K562 (cell line): ENCODE measurements at regions not wholly inside any gene's neighbourhood (a gene's known extent, or its start where the extent isn't known, plus 50 kb on each side); places are given as distances from the start of the nearest gene placed in this dataset.

ENCODE experiments used
- BCOR ChIP-seq: fragments of 450-650 bp; IDR thresholded peaks from 2 replicates; pipeline ENCODE4 v1.6.1; 2016
- C11orf30 ChIP-seq: fragments of 450-650 bp; IDR thresholded peaks from 2 replicates; pipeline ENCODE4 v1.6.1; 2016; ENCODE audit warnings: low read depth, mild to moderate bottlenecking
- MEF2A ChIP-seq: IDR thresholded peaks from 2 replicates; pipeline ENCODE4 v1.6.1; 2011; ENCODE audit warnings: low read depth, mild to moderate bottlenecking, low read length, moderate library complexity; ENCODE audit not compliant: control insufficient read depth
- NCOA2 ChIP-seq, 2 experiments: fragments of 450-650 bp; IDR thresholded peaks; 2 replicates each; pipeline ENCODE4 v1.6.1; 2018; ENCODE audit warnings: mild to moderate bottlenecking in 2 of 2, moderate library complexity in 1 of 2; ENCODE audit not compliant: partially characterized antibody in 2 of 2
- NFE2 ChIP-seq: IDR thresholded peaks from 2 replicates; pipeline ENCODE4 v1.6.1; 2014; ENCODE audit warnings: antibody characterized with exemption, low read depth
- NR2C1 ChIP-seq, 2 experiments: fragments of 450-650 bp; IDR thresholded peaks; 2 replicates each; pipeline ENCODE4 v1.6.1; 2017; ENCODE audit warnings: mild to moderate bottlenecking in 2 of 2, antibody characterized with exemption in 1 of 2, inconsistent platforms in 1 of 2, missing compliant biosample characterization in 1 of 2, missing genetic modification characterization in 1 of 2
- PHB ChIP-seq: fragments of 250-450 bp; sonication (Bioruptor Pico); IDR thresholded peaks from 2 replicates; pipeline ENCODE4 v1.5.0; 2021
- SMARCB1 ChIP-seq: IDR thresholded peaks from 2 replicates; pipeline ENCODE4 v1.6.1; 2011; ENCODE audit warnings: improper control_type of control experiment, low read depth; ENCODE audit not compliant: insufficient read length
- ZNF274 ChIP-seq: IDR thresholded peaks from 2 replicates; pipeline ENCODE4 v1.6.1; 2011; ENCODE audit warnings: low read depth, mild to moderate bottlenecking, low read length, moderate library complexity, borderline replicate concordance
- ZNF316 ChIP-seq: fragments of 450-650 bp; IDR thresholded peaks from 2 replicates; pipeline ENCODE4 v1.6.1; 2016
- TF ChIP-seq, protein P1 (sequence below): sonication (generic); formaldehyde crosslinking; IDR thresholded peaks from 2 replicates; pipeline ENCODE4 v1.8.1; 2023; ENCODE audit warnings: mild to moderate bottlenecking, missing genetic modification reagents
- TF ChIP-seq, protein P2 (sequence below): fragments of 250-450 bp; sonication (Bioruptor Pico); IDR thresholded peaks from 2 replicates; pipeline ENCODE4 v1.8.0; 2021; ENCODE audit warnings: borderline replicate concordance, mild to moderate bottlenecking, moderate library complexity; ENCODE audit not compliant: poor library complexity, severe bottlenecking
- TF ChIP-seq, protein P3 (sequence below): fragments of 450-650 bp; IDR thresholded peaks from 2 replicates; pipeline ENCODE4 v1.6.1; 2016; ENCODE audit warnings: low read depth
- TF ChIP-seq, protein P4 (sequence below): fragments of 250-450 bp; sonication (Bioruptor Pico); IDR thresholded peaks from 2 replicates; pipeline ENCODE4 v1.8.0; 2022; ENCODE audit warnings: moderate library complexity, mild to moderate bottlenecking, inconsistent platforms

DNA sequence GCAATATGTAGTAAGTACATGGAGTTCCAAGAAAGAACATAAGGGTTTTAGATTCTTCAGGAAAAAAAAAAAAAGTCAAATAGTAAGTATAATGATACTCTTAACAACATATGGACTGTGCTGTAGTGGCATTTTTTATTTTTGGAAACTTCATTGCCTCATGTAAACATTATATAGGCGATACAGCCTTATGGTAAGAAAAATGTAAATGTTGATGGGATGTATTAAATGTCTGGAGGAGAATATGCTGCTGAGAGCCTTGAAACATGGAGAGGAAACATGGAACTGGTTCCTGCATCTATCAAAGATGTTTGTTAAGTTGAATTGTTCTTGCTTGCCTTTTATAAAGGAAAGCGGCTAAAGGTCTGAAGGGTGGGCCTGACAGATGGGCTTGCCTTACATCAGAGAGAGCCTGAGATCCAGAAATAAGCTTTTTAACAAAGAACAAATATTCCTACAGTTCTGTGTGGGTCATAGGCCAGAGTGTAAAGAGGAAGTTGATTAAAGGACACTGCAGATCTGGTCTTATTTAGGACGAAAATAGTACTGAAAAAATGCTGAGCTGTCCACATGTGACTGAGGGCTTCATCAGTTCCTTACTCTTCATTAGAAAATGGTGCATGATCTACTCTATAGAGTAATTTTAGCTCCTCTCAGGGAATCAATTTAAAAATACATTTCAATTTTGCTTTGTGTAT, 448.1 kb upstream of the DCN start (continued):
- TF ChIP-seq MEF2A (peak; percentile 50; the same call in 1 of the 2 replicates), C11orf30 (peak; percentile 87), PHB (CRISPR knock-in tag) (no peak), SMARCB1 (no peak), ZNF316 (peak; percentile 91), NCOA2 (IDR thresholded peaks at IDR 0.05; ENCODE audit: partially characterized antibody in 2 of 2) (no peak), ZNF274 (no peak), NR2C1 (IDR thresholded peaks at IDR 0.05) (peak; percentile 57; the same call in 1 of the 2 replicates), NR2C1 (tag; IDR thresholded peaks at IDR 0.05) (no peak), NFE2 (peak; percentile 79), BCOR (no peak)
- TF ChIP-seq, protein P1, sequence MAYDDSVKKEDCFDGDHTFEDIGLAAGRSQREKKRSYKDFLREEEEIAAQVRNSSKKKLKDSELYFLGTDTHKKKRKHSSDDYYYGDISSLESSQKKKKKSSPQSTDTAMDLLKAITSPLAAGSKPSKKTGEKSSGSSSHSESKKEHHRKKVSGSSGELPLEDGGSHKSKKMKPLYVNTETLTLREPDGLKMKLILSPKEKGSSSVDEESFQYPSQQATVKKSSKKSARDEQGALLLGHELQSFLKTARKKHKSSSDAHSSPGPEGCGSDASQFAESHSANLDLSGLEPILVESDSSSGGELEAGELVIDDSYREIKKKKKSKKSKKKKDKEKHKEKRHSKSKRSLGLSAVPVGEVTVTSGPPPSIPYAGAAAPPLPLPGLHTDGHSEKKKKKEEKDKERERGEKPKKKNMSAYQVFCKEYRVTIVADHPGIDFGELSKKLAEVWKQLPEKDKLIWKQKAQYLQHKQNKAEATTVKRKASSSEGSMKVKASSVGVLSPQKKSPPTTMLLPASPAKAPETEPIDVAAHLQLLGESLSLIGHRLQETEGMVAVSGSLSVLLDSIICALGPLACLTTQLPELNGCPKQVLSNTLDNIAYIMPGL (CRISPR knock-in tag) = no peak
- TF ChIP-seq, protein P2, sequence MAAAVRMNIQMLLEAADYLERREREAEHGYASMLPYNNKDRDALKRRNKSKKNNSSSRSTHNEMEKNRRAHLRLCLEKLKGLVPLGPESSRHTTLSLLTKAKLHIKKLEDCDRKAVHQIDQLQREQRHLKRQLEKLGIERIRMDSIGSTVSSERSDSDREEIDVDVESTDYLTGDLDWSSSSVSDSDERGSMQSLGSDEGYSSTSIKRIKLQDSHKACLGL (CRISPR knock-in tag) = no peak
- TF ChIP-seq, protein P3, sequence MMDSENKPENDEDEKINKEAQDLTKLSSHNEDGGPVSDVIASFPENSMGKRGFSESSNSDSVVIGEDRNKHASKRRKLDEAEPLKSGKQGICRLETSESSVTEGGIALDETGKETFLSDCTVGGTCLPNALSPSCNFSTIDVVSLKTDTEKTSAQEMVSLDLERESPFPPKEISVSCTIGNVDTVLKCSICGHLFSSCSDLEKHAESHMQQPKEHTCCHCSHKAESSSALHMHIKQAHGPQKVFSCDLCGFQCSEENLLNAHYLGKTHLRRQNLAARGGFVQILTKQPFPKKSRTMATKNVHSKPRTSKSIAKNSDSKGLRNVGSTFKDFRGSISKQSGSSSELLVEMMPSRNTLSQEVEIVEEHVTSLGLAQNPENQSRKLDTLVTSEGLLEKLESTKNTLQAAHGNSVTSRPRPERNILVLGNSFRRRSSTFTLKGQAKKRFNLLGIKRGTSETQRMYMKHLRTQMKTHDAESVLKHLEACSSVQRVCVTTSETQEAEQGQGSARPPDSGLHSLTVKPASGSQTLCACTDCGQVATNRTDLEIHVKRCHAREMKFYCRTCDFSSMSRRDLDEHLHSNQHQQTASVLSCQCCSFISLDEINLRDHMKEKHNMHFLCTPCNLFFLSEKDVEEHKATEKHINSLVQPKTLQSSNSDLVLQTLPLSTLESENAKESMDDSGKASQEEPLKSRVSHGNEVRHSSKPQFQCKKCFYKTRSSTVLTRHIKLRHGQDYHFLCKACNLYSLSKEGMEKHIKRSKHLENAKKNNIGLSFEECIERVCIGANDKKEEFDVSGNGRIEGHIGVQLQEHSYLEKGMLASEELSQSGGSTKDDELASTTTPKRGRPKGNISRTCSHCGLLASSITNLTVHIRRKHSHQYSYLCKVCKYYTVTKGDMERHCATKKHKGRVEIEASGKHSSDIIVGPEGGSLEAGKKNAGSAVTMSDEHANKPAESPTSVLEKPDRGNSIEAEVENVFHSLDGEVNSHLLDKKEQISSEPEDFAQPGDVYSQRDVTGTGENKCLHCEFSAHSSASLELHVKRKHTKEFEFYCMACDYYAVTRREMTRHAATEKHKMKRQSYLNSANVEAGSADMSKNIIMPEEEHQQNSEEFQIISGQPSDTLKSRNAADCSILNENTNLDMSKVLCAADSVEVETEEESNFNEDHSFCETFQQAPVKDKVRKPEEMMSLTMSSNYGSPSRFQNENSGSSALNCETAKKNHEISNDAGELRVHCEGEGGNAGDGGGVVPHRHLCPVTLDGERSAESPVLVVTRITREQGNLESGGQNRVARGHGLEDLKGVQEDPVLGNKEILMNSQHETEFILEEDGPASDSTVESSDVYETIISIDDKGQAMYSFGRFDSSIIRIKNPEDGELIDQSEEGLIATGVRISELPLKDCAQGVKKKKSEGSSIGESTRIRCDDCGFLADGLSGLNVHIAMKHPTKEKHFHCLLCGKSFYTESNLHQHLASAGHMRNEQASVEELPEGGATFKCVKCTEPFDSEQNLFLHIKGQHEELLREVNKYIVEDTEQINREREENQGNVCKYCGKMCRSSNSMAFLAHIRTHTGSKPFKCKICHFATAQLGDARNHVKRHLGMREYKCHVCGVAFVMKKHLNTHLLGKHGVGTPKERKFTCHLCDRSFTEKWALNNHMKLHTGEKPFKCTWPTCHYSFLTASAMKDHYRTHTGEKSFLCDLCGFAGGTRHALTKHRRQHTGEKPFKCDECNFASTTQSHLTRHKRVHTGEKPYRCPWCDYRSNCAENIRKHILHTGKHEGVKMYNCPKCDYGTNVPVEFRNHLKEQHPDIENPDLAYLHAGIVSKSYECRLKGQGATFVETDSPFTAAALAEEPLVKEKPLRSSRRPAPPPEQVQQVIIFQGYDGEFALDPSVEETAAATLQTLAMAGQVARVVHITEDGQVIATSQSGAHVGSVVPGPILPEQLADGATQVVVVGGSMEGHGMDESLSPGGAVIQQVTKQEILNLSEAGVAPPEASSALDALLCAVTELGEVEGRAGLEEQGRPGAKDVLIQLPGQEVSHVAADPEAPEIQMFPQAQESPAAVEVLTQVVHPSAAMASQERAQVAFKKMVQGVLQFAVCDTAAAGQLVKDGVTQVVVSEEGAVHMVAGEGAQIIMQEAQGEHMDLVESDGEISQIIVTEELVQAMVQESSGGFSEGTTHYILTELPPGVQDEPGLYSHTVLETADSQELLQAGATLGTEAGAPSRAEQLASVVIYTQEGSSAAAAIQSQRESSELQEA = no peak
- TF ChIP-seq, protein P4, sequence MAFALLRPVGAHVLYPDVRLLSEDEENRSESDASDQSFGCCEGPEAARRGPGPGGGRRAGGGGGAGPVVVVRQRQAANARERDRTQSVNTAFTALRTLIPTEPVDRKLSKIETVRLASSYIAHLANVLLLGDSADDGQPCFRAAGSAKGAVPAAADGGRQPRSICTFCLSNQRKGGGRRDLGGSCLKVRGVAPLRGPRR (CRISPR knock-in tag) = no peak
- TF ChIP-seq, all 486 proteins: peak for 13
